Upper lobe of left lung (tissue), 6 donors: ENCODE measurements at regions not wholly inside any gene's neighbourhood (a gene's known extent, or its start where the extent isn't known, plus 50 kb on each side); places are given as distances from the start of the nearest gene placed in this dataset.
A peak's percentile ranks its signal among the peaks of the same experiment; 100 is the strongest.

ENCODE experiments used
- ATAC-seq, 2 donors: fragments of 200-7000 bp; cut with Tn5 transposase; one replicate each; pipeline ENCODE4 v1.9.1; 2022; ENCODE audit warnings: mild to moderate bottlenecking in 2 of 2, moderate library complexity in 2 of 2; ENCODE audit not compliant: low FRiP score in 2 of 2
- DNase-seq, 2 donors: peaks; one replicate each; pipeline ENCODE4 v3.0.0-alpha.2; 2019 to 2020
- H3K27ac ChIP-seq, 4 donors: fragments of 200-600 bp; sonication (generic); one replicate each; pipeline ENCODE4 v1.5.1; 2016 to 2019
- H3K27me3 ChIP-seq, 4 donors: fragments of 200-600 bp; sonication (generic); one replicate each; pipeline ENCODE4 v1.5.1; 2017 to 2019
- H3K36me3 ChIP-seq, 4 donors: fragments of 200-600 bp; sonication (generic); one replicate each; pipeline ENCODE4 v1.5.1; 2016 to 2019
- H3K4me1 ChIP-seq, 4 donors: fragments of 200-600 bp; sonication (generic); one replicate each; pipeline ENCODE4 v1.5.1; 2018 to 2019
- H3K4me3 ChIP-seq, 4 donors: fragments of 200-600 bp; sonication (generic); one replicate each; pipeline ENCODE4 v1.5.1; 2017 to 2019; ENCODE audit warnings: mild to moderate bottlenecking in 2 of 4, moderate library complexity in 1 of 4
- H3K9me3 ChIP-seq, 4 donors: fragments of 200-600 bp; sonication (generic); one replicate each; pipeline ENCODE4 v1.5.1; 2018 to 2019
- CTCF ChIP-seq, 6 experiments: fragments of 450-650 bp in 4 of 6; fragments of 200-600 bp in 2 of 6; sonication (generic) in 2 of 6; IDR thresholded peaks; one replicate each; pipeline ENCODE4 v1.5.1; 2016 to 2019; ENCODE audit warnings: antibody characterized with exemption in 6 of 6
- EP300 ChIP-seq, 4 donors: sonication (generic); formaldehyde crosslinking; IDR thresholded peaks; one replicate each; pipeline ENCODE4 v1.5.1; 2017; ENCODE audit warnings: antibody characterized with exemption in 4 of 4, control low read depth in 2 of 4
- POLR2A ChIP-seq, 4 donors: fragments of 450-650 bp; IDR thresholded peaks; one replicate each; pipeline ENCODE4 v1.5.1; 2016 to 2017; ENCODE audit warnings: antibody characterized with exemption in 4 of 4, mild to moderate bottlenecking in 2 of 4
- POLR2AphosphoS5 ChIP-seq, 2 donors: sonication (generic); formaldehyde crosslinking; IDR thresholded peaks; one replicate each; pipeline ENCODE4 v1.5.1; 2017; ENCODE audit warnings: antibody characterized with exemption in 2 of 2
- WGBS, 2 donors: methylation state at CpG; one replicate each; pipeline ENCODE4 v1.1.5; 2017 to 2018; 5-methylcytosine and 5-hydroxymethylcytosine counted together
- donor health status: DM: no; HTN: no; CAD: no; lungs with moderate emphysema.
- donor health status: DM: no; HTN: yes; CAD: no; lungs with severe emphysema.

- ATAC-seq (no peak), DNase-seq (no peak)
- 69 to 80% methylated on average over 2 of the region's 2 CpGs for WGBS, 2 donors
- no peaks in the 10 kb centered on the region for H3K9me3 ChIP-seq
- no peak overlapping the region for H3K4me3 ChIP-seq
- H3K27ac ChIP-seq = no peak overlapping the region
- peaks cover 0 to 19% (median 16%) of the 10 kb centered on the region in 4 donors for H3K4me1 ChIP-seq
- no peaks in the 10 kb centered on the region for H3K36me3 ChIP-seq
- TF ChIP-seq EP300 (IDR thresholded peaks at IDR 0.05) = no peak
- no peak for TF ChIP-seq POLR2AphosphoS5 (IDR thresholded peaks at IDR 0.05)
- no peak for TF ChIP-seq POLR2A (IDR thresholded peaks at IDR 0.05)
- TF ChIP-seq CTCF (IDR thresholded peaks at IDR 0.05) = no peak
- no peaks in the 10 kb centered on the region for H3K27me3 ChIP-seq
Observed at GRCh38 chr4:81746071-81746470, 274.4 kb upstream of the RASGEF1B start.

GRCh38 chr4:81745050-81745449 lies 273.3 kb upstream of the RASGEF1B start:
- DNase-seq = no peak

GRCh38 chr4:81743731-81744435 lies 272.2 kb upstream of the RASGEF1B start:
- H3K9me3 ChIP-seq = no peaks in the 10 kb centered on the region
- no peaks in the 10 kb centered on the region for H3K36me3 ChIP-seq
- no peak overlapping the region for H3K27ac ChIP-seq
- TF ChIP-seq CTCF (IDR thresholded peaks at IDR 0.05) = no peak
- no peak for TF ChIP-seq EP300 (IDR thresholded peaks at IDR 0.05)
- TF ChIP-seq POLR2AphosphoS5 (IDR thresholded peaks at IDR 0.05) = no peak
- DNase-seq (no peak), ATAC-seq (no peak)
- H3K4me3 ChIP-seq = no peak overlapping the region
- WGBS, 2 donors = 81 to 90% methylated on average over 9 of the region's 9 CpGs
- peaks cover 0 to 19% (median 16%) of the 10 kb centered on the region in 4 donors for H3K4me1 ChIP-seq
- H3K27me3 ChIP-seq = no peaks in the 10 kb centered on the region

More at GRCh38 chr4:81745050-81745449, 273.3 kb upstream of the RASGEF1B start:
- Histone ChIP-seq H3K4me1 (peaks cover 0 to 19% (median 16%) of the 10 kb centered on the region in 4 donors), H3K36me3 (no peaks in the 10 kb centered on the region), H3K27me3 (no peaks in the 10 kb centered on the region), H3K27ac (no peak overlapping the region), H3K4me3 (no peak overlapping the region), H3K9me3 (no peaks in the 10 kb centered on the region)
- ATAC-seq = no peak
- no peak for TF ChIP-seq POLR2A (IDR thresholded peaks at IDR 0.05)
- TF ChIP-seq CTCF (IDR thresholded peaks at IDR 0.05) = no peak
- no peak for TF ChIP-seq EP300 (IDR thresholded peaks at IDR 0.05)
- TF ChIP-seq POLR2AphosphoS5 (IDR thresholded peaks at IDR 0.05) = no peak
- 49 to 50% methylated on average over 3 of the region's 3 CpGs for WGBS, 2 donors

- Histone ChIP-seq H3K4me1 (no peaks in the 10 kb centered on the region), H3K4me3 (no peak overlapping the region), H3K36me3 (no peaks in the 10 kb centered on the region), H3K27me3 (no peaks in the 10 kb centered on the region), H3K27ac (no peak overlapping the region), H3K9me3 (no peaks in the 10 kb centered on the region)
- DNase-seq (no peak), ATAC-seq (peak in 1 of 2 donors; percentile 68)
- no peak for TF ChIP-seq POLR2AphosphoS5 (IDR thresholded peaks at IDR 0.05)
- TF ChIP-seq POLR2A (IDR thresholded peaks at IDR 0.05) = no peak
- TF ChIP-seq CTCF (IDR thresholded peaks at IDR 0.05) = no peak
- TF ChIP-seq EP300 (IDR thresholded peaks at IDR 0.05) = no peak
Observed at GRCh38 chr4:81740487-81740886, 268.8 kb upstream of the RASGEF1B start.

- TF ChIP-seq CTCF (IDR thresholded peaks at IDR 0.05) (no peak), EP300 (IDR thresholded peaks at IDR 0.05) (no peak)
- H3K36me3 ChIP-seq = no peaks in the 10 kb centered on the region
- ATAC-seq (no peak), DNase-seq (no peak)
- H3K27ac ChIP-seq = no peak overlapping the region
- H3K27me3 ChIP-seq = no peaks in the 10 kb centered on the region
- no peaks in the 10 kb centered on the region for H3K9me3 ChIP-seq
- no peak overlapping the region for H3K4me3 ChIP-seq
- no peaks in the 10 kb centered on the region for H3K4me1 ChIP-seq
Observed at GRCh38 chr4:81738891-81739290, 267.2 kb upstream of the RASGEF1B start.
